WTC11 (cell line): ENCODE measurements at regions not wholly inside any gene's neighbourhood (a gene's known extent, or its start where the extent isn't known, plus 50 kb on each side); places are given as distances from the start of the nearest gene placed in this dataset.

Source experiments
- ATF3 ChIP-seq: sonication (generic); formaldehyde crosslinking; conservative IDR thresholded peaks from 2 replicates; pipeline ENCODE4 v1.8.1; 2022; ENCODE audit warnings: mild to moderate bottlenecking, missing genetic modification reagents
- CTCF ChIP-seq: fragments of 200-600 bp; IDR thresholded peaks from 2 replicates; pipeline ENCODE4 v1.8.0; 2022; ENCODE audit warnings: antibody characterized with exemption
- ZNF121 ChIP-seq: sonication (generic); formaldehyde crosslinking; IDR thresholded peaks from 2 replicates; pipeline ENCODE4 v1.8.0; 2023; ENCODE audit warnings: missing genetic modification reagents

GRCh38 chr1:198440842-198441241 is 99.6 kb downstream of the ATP6V1G3 start:
- TF ChIP-seq ATF3 (CRISPR knock-in tag): no peak
- no peak for TF ChIP-seq ZNF121
- TF ChIP-seq CTCF: no peak
